ENCODE measurements at regions not wholly inside any gene's neighbourhood (a gene's known extent, or its start where the extent isn't known, plus 50 kb on each side); places are given as distances from the start of the nearest gene placed in this dataset.

DNA sequence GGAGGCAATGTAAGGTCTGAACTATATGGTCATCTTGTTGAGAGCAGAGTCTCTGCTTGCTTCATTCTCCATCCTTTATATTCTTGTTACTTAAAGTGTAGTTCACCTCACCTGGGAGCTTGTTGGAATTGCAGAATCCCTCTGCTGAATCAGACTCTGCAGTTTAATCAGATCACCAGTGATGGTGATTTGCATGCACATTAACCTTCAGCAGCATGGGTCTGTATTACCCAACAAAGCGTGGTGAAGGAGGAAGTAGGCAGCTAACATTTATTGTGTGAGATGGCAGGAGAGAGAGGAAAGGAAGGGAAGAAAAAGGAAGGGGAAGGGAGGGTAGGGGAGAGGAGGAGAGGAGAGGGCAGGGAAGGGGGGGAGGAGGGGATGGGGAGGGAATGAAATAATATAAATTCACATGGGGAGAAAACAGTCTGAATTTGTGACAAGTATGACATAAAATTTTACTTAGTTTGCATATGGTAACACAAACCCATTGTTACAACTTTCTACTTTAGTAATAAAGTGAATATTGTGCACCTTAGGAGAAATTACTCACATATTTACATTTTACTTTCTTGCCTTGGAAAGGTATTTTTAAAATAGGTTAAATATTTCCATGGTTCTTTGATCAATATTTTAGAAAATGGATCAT is 740.7 kb downstream of the DHX35 start:
- TF ChIP-seq, protein P1, sequence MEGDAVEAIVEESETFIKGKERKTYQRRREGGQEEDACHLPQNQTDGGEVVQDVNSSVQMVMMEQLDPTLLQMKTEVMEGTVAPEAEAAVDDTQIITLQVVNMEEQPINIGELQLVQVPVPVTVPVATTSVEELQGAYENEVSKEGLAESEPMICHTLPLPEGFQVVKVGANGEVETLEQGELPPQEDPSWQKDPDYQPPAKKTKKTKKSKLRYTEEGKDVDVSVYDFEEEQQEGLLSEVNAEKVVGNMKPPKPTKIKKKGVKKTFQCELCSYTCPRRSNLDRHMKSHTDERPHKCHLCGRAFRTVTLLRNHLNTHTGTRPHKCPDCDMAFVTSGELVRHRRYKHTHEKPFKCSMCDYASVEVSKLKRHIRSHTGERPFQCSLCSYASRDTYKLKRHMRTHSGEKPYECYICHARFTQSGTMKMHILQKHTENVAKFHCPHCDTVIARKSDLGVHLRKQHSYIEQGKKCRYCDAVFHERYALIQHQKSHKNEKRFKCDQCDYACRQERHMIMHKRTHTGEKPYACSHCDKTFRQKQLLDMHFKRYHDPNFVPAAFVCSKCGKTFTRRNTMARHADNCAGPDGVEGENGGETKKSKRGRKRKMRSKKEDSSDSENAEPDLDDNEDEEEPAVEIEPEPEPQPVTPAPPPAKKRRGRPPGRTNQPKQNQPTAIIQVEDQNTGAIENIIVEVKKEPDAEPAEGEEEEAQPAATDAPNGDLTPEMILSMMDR (IDR thresholded peaks at IDR 0.05), result no peak
- TF ChIP-seq POLR2A (IDR thresholded peaks at IDR 0.05), result no peak

Measured in ovary (tissue), 3 donors.